ENCODE measurements at regions not wholly inside any gene's neighbourhood (a gene's known extent, or its start where the extent isn't known, plus 50 kb on each side); places are given as distances from the start of the nearest gene placed in this dataset.

GRCh38 chr5:8333485-8333884 is 464.5 kb downstream of the MTRR start:
- Histone ChIP-seq H3K4ac (replicated peaks; ENCODE audit: insufficient read length, low read depth, low read length) (no peak overlapping the region), H3K36me3 (ENCODE audit: control insufficient read depth in 2 of 4, insufficient read depth in 4 of 4, low read length in 3 of 4) (no peaks in the 10 kb centered on the region), H4K8ac (ENCODE audit: extremely low read depth, insufficient read depth, low read length) (no peak overlapping the region), H3K23ac (ENCODE audit: insufficient read length) (no peak overlapping the region), H3K23me2 (ENCODE audit: low read depth, low read length) (no peaks in the 10 kb centered on the region), H2AK5ac (ENCODE audit: low read depth, low read length) (no peak overlapping the region), H2BK15ac (ENCODE audit: low read length) (no peak overlapping the region), H3K4me2 (ENCODE audit: insufficient read depth in 1 of 2, low read depth in 2 of 2, low read length in 2 of 2) (no peak overlapping the region), H2BK20ac (ENCODE audit: low read length) (no peak overlapping the region), H3K27me3 (replicated peaks in 1 of 4; ENCODE audit: control insufficient read depth in 3 of 4, extremely low read depth in 1 of 4, insufficient read depth in 3 of 4, low read length in 3 of 4) (no peaks in the 10 kb centered on the region), H3K27ac (ENCODE audit: low read depth, low read length) (no peak overlapping the region), H3K18ac (ENCODE audit: extremely low read depth, low read length) (no peak overlapping the region), H2BK120ac (replicated peaks; ENCODE audit: low read depth, low read length) (no peak overlapping the region), H4K91ac (replicated peaks; ENCODE audit: insufficient read length, low read length) (no peak overlapping the region), H3K9me3 (ENCODE audit: insufficient read depth in 2 of 2, low read depth in 1 of 2, low read length in 1 of 2) (no peaks in the 10 kb centered on the region), H3K14ac (ENCODE audit: insufficient read length) (no peak overlapping the region), H2BK12ac (ENCODE audit: low read depth, low read length) (no peak overlapping the region), H2AFZ (ENCODE audit: low read length) (no peak overlapping the region), H2BK5ac (ENCODE audit: low read depth, low read length) (no peak overlapping the region), H3K79me2 (ENCODE audit: control insufficient read depth in 1 of 2, insufficient read depth in 2 of 2, low read length in 2 of 2) (no peaks in the 10 kb centered on the region), H3K9ac (replicated peaks in 1 of 4; ENCODE audit: extremely low read depth in 1 of 4, low read depth in 3 of 4, low read length in 3 of 4) (no peak overlapping the region), H3K4me1 (replicated peaks in 1 of 4; ENCODE audit: control insufficient read depth in 3 of 4, insufficient read depth in 4 of 4, low read length in 3 of 4) (no peaks in the 10 kb centered on the region), H4K5ac (ENCODE audit: insufficient read length, low read depth, low read length) (no peak overlapping the region), H3K56ac (replicated peaks; ENCODE audit: insufficient read length, low read depth, low read length) (no peak overlapping the region), H4K20me1 (replicated peaks in 1 of 2; ENCODE audit: control insufficient read depth in 1 of 2, insufficient read depth in 2 of 2, low read length in 2 of 2) (no peaks in the 10 kb centered on the region), H3K79me1 (ENCODE audit: low read depth, low read length) (no peaks in the 10 kb centered on the region), H3K4me3 (ENCODE audit: extremely low read depth in 1 of 4, insufficient read depth in 2 of 4, low read depth in 3 of 4, low read length in 4 of 4) (no peak overlapping the region)
- FAIRE-seq (no peak), DNase-seq (ENCODE audit: low read depth in 1 of 2, low spot score in 2 of 2) (no peak)
- POLR2A ChIA-PET (ENCODE audit: partially characterized antibody), result no interaction called here
- 97% methylated on average over 5 of the region's 5 CpGs; no CpG with 5 or more reads in 1 of the 2 experiments for WGBS, 2 experiments (ENCODE audit: extremely low coverage in 1 of 2, insufficient coverage in 1 of 2, insufficient read length in 1 of 2, insufficient replicate concordance in 2 of 2, low coverage in 1 of 2, low lambda C conversion rate in 2 of 2, missing lambda C conversion rate in 1 of 2)
- CTCF ChIA-PET (ENCODE audit: partially characterized antibody), result interaction anchor here (0.9 to 1.1 kb wide), 2 partner anchors 10 to 149 kb away, joined by 3 read pairs; no protein-coding TSS in a partner anchor
- no peak for TF ChIP-seq RAD21 (IDR thresholded peaks at IDR 0.05 in 1 of 2, conservative IDR thresholded peaks at IDR 0.05 in 1 of 2; ENCODE audit: low read depth in 2 of 2, low read length in 2 of 2)
- no peak for TF ChIP-seq BACH1 (IDR thresholded peaks at IDR 0.05; ENCODE audit: low read length)
- TF ChIP-seq CTBP2 (IDR thresholded peaks at IDR 0.05; ENCODE audit: borderline replicate concordance, insufficient read depth, insufficient read length, low read length), result no peak
- no peak for TF ChIP-seq CBX8 (IDR thresholded peaks at IDR 0.05; ENCODE audit: borderline replicate concordance, low read depth, low read length)
- no peak for TF ChIP-seq TBP (IDR thresholded peaks at IDR 0.05; ENCODE audit: low read depth, low read length)
- no peak for TF ChIP-seq ZNF274 (IDR thresholded peaks at IDR 0.05; ENCODE audit: borderline replicate concordance, extremely low read depth, low read length)
- no peak for TF ChIP-seq CREB1 (IDR thresholded peaks at IDR 0.05)
- no peak for TF ChIP-seq POLR2A (IDR thresholded peaks at IDR 0.05; ENCODE audit: control extremely low read depth in 1 of 2, low read depth in 2 of 2, low read length in 2 of 2)
- no peak for TF ChIP-seq KDM4A (IDR thresholded peaks at IDR 0.05; ENCODE audit: low read depth, low read length, severe bottlenecking)
- no peak for TF ChIP-seq TAF7 (optimal IDR thresholded peaks at IDR 0.05; ENCODE audit: borderline replicate concordance, low read depth, low read length)
- TF ChIP-seq KDM1A (IDR thresholded peaks at IDR 0.05; ENCODE audit: borderline replicate concordance, low read length), result no peak
- TF ChIP-seq EZH2 (IDR thresholded peaks at IDR 0.05; ENCODE audit: low read depth, low read length, severe bottlenecking), result no peak
- TF ChIP-seq SP4 (IDR thresholded peaks at IDR 0.05; ENCODE audit: low read length), result no peak
- TF ChIP-seq JUND (IDR thresholded peaks at IDR 0.05; ENCODE audit: low read length), result no peak
- TF ChIP-seq NRF1 (IDR thresholded peaks at IDR 0.05; ENCODE audit: low read depth, low read length), result no peak

All from H1 (cell line).